ENCODE measurements at regions not wholly inside any gene's neighbourhood (a gene's known extent, or its start where the extent isn't known, plus 50 kb on each side); places are given as distances from the start of the nearest gene placed in this dataset.

DNA sequence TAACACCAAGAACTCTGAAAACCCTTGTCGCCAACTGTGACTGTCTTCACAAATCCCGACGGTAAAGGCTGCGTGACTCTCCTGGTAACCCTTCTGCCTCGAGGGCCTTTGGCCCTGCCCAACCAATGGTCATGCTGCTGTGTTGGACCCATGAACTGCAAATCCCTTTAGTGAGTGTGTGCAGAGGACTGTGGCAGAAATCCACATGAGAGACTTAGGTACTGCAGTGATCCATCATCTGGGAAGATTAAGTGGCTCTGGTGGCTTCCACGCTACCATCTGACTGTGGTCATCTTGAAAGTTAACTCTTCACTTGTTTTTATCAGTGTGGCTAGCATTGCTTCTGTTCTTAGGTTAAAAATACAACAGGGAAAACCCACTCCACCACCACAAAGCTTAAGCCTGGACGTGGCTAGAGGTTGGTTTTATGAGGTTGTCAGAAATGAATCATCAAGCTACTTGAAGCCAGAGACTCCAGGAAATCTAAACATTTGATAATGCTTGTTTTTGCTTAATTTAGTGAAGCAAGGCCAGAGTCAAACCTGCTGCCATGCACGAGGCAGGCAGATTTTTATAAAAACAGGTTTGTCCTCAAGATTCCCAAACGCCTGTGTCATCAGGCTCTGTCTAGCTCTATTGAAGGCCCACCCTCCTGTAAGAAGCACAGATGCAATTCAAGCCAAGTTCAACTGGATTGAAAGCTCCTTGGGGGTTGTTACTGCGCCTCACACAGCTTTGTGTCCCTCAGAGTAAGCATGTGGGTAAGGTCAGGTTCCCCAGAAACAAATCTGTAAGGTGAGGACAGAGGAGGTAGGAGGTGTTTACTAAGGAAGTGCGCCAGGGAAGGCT is 52.7 kb upstream of the ERCC6L2 start:
- DNase-seq: no peak

DNA sequence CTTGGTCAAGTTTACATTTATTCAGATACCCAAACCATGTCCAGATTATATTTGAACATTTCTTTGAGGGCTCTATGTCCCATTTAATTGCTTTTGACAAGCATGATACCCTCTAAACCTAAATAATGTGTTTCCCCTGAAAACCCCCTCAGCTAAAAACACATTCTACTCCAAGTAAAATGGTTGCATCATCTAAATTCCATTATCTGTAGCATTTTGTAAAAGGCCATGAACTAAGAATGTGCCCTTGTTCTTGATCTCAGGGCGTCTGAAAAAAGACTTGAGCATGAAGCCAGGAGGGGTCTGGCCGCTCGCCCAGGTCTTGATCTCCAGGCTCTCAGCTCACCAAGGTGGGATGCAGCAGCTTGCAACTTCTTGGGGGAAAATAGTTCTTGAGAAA is 53.5 kb upstream of the ERCC6L2 start:
- DNase-seq: no peak

DNA sequence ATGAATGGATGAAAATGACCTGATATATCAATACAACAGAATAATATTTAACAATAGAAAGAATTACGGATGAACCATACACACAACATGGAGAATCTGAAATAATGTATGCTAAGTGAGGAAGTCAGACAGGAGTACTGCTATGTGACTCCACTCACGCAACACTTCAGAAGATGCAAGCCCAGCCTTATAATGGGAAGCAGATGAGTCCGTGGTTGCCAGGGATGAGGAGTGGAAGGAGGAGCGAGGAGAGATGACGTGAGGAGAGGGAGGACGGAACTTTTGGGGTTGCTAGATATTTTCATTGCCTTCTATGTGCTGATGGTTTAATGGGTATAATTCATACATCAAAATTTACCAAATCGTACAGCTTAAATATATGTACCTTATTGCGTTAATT is 55.4 kb upstream of the ERCC6L2 start:
- no peak for DNase-seq

DNA sequence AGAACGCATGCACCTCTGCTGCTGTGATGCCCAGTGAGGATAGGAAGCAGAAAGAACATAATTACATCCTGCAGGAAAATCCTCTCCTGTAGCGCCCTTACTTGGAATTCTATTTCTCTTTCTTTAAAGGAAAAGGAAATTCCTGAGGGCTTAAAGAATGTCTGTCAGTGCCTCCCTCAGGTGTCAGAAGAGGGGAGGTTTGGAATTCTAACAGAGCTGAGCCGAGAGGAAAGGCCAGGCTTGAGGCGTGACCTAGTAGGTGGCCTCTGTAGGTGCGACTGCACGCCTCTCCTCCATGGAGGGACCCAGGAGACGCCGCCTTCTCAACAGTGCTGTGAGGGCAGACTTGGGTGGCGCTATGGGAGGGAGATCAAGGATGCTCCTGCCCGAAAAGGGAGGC is 55.9 kb upstream of the ERCC6L2 start:
- DNase-seq: no peak

DNA sequence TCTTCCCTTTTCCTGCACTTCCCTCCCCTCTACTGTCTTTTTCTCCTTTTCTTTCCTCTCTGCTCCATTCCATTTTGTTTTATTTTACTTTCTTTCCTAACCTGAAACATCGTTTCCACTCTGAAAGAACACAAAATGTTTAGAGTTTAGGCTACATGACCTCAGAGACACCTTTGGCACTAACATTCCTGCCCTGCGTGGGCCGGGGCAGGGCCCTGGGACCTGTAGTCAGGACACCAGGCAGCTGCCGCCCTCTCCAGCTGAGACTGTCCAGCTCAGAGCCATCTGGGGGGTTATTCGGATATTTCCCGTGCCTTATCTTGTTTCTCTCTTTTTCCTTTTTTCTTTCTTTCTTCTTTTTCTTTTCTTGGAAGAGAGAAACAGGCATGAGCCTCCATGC is 58.3 kb upstream of the ERCC6L2 start:
- no peak for DNase-seq

DNA sequence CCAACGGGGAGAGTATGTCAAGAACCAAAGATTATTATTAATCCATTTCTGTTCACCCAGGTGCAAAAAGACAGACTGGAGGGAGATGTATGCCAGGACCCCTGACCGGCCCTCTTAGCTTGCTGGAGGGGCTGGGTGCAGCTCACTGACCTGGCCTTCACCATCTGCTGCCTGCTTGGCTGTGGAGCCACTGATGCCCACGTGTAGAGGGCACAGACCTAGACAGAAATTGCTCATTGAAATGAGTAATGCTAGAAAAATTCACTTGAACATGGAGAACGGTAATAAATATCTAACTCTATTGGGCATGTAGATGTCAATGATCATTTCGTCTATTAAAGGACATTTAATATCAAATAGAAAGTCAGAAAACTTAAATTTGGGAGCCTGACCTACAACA is 58.8 kb upstream of the ERCC6L2 start:
- DNase-seq: no peak

DNA sequence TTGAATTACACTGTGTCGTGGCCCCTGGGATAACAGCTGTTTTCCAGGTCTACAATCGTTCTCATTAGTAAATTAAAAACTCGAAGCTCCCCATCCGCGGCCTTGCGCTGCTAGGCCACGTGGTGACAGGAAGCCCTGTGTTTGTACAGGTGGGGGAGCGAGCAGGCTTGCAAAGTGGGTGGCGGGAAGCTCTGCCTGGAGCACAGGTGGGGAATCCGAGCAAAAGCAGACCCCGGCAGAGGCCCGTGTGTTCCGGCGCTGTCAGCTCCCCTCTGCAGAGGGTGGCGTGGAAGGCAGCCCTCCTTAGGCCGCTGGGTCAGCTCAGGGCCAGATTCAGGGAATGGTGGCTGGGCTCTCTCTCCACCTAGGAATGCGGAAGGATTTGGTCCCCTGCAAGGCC is 59.5 kb upstream of the ERCC6L2 start:
- no peak for DNase-seq

DNA sequence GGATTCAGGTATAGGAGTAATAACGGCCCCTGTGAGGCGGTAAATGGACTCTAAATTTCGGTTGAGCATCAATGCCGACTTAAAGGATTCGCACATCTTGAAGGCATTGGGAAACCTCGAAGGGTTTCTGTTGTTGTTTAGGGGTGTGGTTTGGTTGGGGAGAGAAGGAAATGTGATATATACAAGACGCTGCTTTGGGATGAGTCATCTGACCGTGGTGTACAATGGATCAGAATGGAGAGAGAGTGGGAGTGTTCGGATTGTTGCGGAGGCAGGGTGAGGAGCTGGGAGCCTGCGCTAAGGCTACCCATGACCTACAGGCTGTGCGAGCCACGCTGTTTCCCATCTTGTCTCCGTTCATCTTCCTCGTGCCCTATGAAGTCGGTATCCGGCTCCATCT is 60.4 kb upstream of the ERCC6L2 start:
- no peak for DNase-seq

DNA sequence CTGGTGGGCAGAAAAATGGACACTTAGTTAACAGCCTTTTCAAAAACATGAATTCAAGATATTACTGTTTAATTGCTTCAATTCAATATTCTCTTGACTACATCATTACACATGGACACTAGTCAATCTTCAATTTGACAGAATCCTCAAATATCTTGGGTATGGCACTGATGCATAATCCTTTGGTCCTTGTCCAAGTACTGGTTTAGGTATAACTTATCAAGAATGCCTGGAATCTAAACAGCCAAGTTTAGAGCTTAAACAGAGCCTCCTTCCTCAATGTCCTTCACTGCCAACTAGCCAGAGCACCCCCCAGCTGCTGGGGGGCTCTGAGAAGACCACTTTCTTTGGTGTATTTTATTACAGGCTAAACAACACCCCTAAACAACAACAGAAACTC is 61.6 kb upstream of the ERCC6L2 start:
- DNase-seq: no peak

DNA sequence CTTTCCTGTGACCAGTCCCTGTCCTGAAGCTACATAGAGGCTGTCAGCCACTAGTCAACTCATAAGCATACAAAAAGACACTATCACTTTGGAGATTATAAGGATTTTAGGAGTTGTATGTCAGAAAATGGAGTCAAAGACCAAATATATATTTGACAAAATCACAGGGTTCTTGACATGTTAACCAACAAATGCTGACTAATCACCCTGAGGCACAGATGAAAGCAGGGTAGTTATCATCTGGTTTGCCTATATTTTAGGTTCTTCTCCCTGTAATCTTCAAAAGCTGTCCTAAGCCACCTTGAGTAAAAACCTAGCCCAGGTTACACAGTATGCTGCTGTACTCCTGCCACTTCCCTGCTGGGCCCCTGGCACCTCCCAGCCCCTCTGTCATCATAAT is 64.7 kb upstream of the ERCC6L2 start:
- DNase-seq: no peak

DNA sequence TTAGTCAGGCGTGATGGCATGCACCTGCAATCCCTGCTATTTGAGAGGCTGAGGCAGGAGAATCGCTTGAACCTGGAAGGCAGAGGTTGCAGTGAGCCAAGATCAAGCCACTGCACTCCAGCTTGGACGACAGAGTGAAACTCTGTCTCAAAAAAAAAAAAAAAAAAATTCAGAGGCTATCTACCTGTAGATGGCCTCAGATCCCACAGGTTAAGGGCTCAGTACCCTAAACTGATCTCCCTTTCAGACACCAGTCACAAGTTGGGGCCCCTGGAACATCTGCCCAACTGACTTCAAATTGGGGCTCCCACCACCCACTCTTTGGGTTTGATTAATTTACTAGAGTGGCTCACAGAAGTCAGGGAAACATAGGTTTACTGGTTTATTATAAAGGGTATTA is 65.4 kb upstream of the ERCC6L2 start:
- no peak for DNase-seq

DNA sequence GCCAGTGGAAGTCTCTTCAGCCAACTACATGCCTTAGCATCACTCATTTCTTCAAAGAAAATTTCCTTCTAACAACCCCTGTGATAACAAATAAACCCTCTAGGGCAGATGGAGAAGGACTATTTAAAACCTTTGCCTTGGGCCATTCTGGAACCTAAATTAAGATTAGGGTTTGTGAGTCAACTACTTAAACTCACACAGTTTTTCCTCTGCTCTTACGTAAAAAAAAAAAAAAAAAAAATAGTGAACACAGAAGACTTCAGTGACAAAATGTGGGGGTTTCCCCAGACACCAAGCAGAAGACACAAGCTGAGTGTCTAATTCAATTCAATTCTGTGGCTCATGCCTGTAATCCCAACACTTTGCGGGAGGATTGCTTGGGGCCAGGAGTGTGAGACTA is 65.8 kb upstream of the ERCC6L2 start:
- DNase-seq: no peak

DNA sequence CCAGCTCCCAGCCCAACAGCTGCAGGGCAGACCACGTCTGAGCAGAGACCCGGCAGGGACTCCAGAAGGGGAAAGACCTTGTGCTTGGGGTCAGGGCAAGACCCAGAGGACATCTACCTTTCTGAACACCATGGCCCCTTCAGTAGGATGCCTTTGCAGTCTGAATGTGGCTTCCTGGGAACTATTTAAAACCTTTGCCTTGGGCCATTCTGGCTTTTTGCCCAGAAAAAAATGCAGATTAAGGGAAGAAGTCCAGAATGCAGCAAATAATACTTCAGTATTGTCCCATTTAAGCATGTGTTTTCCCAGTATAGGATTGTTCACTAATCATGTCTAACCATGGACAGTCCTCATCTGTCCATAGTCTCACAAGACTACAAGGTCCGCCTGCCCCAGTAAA is 67.5 kb upstream of the ERCC6L2 start:
- DNase-seq: no peak

DNA sequence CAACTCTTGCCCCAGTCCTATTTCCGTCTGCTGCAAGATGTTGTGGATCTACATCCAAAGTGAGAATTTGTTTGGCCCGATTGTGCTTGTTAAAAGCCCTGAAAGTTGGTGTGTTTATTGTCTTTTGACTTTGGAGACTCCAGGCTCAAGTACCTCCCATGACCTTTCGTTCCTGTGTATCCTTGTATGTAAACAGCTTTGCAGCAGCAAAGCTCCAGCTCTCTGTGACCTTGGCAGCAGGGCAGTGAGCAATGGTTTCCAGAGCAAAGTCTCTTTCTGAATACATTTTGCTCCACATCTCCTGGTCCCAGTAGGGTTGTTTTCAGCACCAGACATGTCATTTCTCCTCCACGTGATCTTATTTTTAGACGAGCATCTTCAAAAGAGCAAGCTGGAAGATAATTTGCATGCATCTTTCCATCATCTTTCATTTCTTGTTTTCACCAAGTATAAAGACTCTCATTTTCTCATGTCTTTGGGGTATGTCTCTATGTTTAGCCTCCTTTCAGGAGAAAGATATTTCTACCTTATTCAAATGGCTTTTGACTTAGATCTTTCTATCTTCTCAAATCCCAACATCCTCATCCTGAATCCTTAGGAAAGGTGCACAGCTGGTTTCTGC is 68.1 kb upstream of the ERCC6L2 start:
- DNase-seq: no peak

DNA sequence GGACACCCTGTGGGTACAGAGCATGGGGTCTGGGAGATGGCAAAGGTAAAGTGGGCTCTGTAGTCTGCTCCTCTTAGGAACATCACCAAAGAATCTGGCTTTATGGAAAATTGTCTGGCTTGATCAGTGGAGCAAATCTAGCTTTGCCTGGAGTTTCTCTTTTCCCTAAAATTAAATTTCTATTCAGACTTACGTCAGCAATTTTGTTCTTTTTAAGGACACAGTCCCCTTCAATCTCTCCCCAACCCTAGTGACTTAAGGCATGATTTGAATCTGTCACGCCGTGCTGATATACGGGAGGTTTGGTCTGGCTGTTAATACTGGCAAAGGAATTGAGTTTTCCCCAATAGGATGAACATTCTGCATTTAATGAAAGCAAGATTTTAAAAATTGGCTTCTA is 72.3 kb upstream of the ERCC6L2 start:
- DNase-seq: no peak

DNA sequence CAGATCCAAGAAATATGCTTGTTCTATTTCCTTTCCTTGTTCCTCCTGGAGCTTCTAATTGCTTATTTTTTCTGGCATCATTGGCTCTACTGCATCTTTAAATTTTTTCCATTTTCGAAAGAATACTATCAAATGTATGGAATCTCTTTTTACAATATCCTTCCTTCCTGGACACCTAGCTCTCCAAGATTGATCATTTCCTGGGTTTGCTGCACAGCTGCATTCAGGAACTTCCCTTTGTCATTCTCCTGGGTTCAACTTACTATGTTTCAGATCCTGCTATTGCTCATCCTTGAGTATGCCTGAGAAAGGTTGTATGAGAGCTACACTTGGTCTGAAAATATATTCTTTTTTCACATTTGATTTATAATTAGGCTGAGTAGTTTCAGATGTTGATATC is 73.7 kb upstream of the ERCC6L2 start:
- no peak for DNase-seq

DNA sequence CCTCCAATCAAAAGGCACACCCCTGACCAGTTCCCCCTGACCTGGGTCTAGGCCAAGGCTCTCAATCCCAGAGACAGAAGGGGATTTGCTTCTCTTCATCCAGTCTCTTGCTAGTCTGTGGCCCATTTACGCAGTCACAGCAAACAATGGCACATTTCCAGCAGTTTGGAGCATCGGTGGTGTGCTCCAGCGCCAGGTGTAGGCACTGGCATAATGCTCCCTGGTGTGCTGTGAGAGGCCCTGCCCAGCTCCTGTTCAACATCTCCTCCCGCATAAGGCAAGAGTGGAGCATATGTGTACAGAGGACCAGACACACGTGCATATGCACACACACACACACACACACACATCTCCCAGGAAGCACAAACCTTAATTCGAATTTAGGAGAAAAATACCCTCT is 79.5 kb upstream of the ERCC6L2 start:
- DNase-seq: no peak

DNA sequence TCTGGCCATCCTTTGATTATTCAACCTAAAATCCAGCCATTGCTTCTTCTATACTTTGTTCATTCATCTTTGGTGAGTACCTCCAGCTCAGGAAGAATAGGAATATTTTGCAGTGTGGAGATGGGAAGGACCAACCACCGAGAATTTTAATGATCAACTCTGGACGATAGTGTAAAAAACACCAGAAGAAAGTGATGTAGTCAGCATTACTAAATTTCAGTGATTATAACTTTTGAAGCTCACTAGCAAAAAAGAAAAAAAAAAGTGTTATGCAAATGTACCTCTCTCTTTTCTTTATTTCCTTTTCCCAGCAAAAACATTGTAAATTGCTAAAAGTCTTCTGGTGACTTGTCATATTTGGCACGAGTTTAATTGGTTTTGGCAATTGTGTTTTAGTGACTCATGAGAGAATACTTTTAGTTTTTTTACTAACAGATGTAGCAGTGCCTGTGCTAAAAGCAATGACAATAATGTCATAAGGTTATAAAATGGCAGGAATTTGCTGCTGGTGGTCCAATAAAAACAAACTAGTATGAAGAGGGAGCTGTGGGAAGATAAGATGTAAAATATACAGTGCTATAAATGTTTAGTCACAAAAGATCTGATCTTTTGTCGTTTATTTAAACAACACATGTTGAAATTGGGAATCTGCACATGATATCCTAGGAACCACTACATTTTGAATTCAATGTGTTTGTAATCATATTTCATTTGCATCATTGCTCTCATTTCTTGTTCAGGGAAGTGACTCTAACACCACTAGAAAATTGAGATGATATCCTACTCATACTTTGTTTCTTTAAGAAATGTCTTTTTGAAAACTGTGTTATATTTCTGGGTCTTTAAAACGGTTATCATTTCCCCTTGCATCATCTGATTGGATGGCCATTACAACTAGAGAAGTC is 81.3 kb upstream of the ERCC6L2 start:
- DNase-seq: no peak

DNA sequence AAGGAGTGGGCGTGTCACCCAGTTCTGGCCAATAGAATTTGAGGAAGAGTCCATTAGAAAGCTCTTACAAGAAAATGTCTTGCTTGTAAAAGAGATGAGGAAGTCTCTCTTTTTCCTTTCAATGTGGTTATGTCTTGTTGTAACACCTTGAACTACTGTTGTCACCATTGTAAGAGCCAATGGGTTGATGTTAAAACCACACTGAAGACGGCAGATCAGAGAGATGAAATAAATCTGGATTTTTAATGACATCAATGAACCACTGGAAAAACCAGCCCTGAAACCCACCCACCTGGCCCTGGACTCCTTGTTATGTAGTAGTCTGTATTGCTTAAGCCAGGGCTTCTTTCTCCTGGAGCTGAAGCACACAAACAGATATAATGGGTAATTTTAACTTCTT is 83.8 kb upstream of the ERCC6L2 start:
- no peak for DNase-seq

DNA sequence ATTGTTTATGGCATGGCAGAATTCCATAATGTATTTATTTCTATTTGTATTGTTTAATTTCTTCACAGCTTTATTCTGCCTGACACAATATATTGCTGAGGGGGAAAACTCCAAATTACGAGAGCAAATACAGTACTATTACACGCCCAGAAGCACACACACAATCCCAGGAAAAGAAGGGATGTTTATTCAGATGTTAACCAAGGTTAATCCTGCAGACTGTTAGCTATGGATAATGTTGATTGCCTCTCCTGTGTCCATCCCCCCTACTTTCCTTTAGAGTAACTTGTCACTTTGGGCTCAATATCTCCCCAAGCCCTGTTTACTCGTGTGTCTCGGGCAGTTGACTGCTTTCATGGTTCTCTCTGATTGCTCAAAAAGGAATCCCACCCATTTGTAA is 84.2 kb upstream of the ERCC6L2 start:
- no peak for DNase-seq

DNA sequence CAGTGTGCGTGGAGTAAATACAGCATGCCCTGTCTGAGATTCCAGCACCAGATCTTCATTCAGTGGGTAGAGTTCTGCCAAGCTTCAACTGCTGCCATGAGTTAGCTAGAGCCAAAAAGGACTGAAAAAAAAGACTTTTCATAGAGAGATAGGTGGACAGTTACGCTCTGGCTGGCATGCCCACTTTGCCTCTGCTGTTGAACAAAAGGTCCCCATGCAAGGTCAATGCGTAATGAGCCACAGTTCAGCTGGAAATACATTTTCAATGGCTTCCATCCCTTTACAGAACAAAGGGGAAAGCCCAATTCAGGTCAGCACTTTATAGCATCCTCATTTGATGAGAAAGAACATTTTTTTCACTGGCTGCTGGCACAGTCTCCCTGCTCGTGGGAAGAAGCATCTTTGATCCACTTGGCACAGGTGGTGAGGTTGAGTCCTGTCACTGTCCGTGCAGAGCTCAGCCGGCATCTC is 86.9 kb upstream of the ERCC6L2 start:
- no peak for DNase-seq

DNA sequence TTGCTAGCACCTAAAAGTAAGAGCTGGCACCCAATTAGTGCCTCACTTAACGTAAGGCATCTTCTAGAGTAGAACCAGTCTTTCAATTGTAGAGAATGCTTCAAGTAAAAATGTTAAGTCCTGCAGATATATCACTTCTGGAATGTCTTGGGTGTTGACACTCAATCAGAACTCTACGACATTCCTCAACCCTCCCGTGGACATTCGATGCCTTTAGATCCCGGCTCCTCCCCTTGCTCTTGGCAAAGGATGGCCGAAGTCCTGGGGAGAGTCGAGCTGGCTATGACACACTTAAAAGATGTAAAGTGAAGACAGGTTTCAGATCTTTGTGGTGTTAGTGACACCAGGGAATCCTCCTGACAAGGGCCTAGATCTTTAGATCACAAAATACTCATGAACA is 87.5 kb upstream of the ERCC6L2 start:
- DNase-seq: no peak

DNA sequence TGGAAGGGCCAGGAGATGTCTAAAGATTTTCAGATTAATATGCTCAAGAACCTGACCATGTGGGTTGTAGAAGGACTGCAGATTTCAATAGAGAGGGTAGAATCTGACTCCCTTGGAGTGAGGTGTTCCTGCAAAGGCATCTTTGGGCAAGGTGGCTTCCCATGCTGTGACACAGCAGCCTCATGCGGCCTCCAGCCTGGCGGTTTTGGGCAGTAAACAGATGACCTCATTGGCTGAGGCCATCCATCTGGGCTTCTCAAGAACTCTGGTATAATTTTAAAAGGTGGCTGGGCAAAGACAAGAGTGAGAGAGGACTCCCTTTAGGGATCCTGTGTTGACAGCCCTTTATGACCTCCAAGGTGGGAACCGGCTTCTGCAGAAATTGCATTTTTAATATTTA is 90.3 kb upstream of the ERCC6L2 start:
- DNase-seq: no peak

DNA sequence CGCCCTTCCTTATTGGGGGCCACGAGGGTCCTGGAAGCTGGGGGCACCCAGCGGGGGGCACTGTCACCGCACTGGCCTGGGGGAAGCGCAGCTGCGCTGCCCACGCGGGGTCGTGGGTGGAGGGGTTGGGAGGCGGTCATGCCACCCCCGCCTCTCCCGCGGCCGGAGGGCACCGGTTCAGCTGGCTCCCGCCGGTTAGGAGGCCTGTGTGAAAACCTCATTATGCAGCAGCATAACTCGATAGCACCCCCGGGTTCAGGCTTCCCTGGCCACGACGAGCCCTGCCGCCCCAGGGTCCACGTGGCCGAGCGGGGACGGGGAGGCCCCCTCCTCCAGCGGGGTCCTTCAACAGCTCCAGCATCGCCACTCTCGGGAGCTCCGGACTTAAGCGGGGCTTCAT is 91.2 kb upstream of the ERCC6L2 start:
- DNase-seq: no peak
